Uterus (tissue), 3 donors: ENCODE measurements at regions not wholly inside any gene's neighbourhood (a gene's known extent, or its start where the extent isn't known, plus 50 kb on each side); places are given as distances from the start of the nearest gene placed in this dataset.

Experiments used
- DNase-seq, 2 donors: peaks; one replicate each; pipeline ENCODE4 v3.0.0-alpha.2; 2019 to 2020
- H3K27ac ChIP-seq, 2 donors: fragments of 200-600 bp; sonication (generic); 1 replicate in 1 of 2; 2 replicates in 1 of 2; pipeline ENCODE4 v1.5.1; 2016 to 2018
- H3K27me3 ChIP-seq, 2 donors: fragments of 200-600 bp; sonication (generic); one replicate each; pipeline ENCODE4 v1.5.1; 2018 to 2019; ENCODE audit warnings: control low read depth in 1 of 2
- H3K36me3 ChIP-seq, 2 donors: fragments of 200-600 bp; sonication (generic); one replicate each; pipeline ENCODE4 v1.5.1; 2019; ENCODE audit warnings: control low read depth in 1 of 2
- H3K4me1 ChIP-seq, 2 donors: fragments of 200-600 bp; sonication (generic); one replicate each; pipeline ENCODE4 v1.5.1; 2018 to 2019; ENCODE audit warnings: control low read depth in 1 of 2
- H3K4me3 ChIP-seq, 2 donors: fragments of 200-600 bp; sonication (generic); 1 replicate in 1 of 2; 2 replicates in 1 of 2; pipeline ENCODE4 v1.5.1; 2018 to 2019; ENCODE audit warnings: mild to moderate bottlenecking in 1 of 2
- H3K9me3 ChIP-seq, 2 donors: fragments of 200-600 bp; sonication (generic); one replicate each; pipeline ENCODE4 v1.5.1; 2019; ENCODE audit warnings: control low read depth in 1 of 2
- POLR2A ChIP-seq, 2 donors: fragments of 450-650 bp; IDR thresholded peaks; one replicate each; pipeline ENCODE4 v1.6.1; 2016; ENCODE audit warnings: antibody characterized with exemption in 2 of 2, mild to moderate bottlenecking in 1 of 2, moderate library complexity in 1 of 2
- intact Hi-C: fragments of 100-400 bp; cut with DNase I; formaldehyde crosslinking; loops from one replicate; pipeline ENCODE4 v1.15.1; 2023; ENCODE audit warnings: low total_unique reads
- TF ChIP-seq, protein P1 (sequence below), 4 experiments: fragments of 200-600 bp in 2 of 4; fragments of 450-650 bp in 2 of 4; sonication (generic) in 2 of 4; IDR thresholded peaks; one replicate each; pipeline ENCODE4 v1.5.1; 2016 to 2019; ENCODE audit warnings: antibody characterized with exemption in 4 of 4, mild to moderate bottlenecking in 2 of 4, moderate library complexity in 1 of 4
- donor health status: DM: yes; HTN: yes; CAD: no.

- intact Hi-C loops, result no loop called here
- H3K4me3 ChIP-seq, result no peak overlapping the region
- no peak for DNase-seq
- TF ChIP-seq, protein P1, sequence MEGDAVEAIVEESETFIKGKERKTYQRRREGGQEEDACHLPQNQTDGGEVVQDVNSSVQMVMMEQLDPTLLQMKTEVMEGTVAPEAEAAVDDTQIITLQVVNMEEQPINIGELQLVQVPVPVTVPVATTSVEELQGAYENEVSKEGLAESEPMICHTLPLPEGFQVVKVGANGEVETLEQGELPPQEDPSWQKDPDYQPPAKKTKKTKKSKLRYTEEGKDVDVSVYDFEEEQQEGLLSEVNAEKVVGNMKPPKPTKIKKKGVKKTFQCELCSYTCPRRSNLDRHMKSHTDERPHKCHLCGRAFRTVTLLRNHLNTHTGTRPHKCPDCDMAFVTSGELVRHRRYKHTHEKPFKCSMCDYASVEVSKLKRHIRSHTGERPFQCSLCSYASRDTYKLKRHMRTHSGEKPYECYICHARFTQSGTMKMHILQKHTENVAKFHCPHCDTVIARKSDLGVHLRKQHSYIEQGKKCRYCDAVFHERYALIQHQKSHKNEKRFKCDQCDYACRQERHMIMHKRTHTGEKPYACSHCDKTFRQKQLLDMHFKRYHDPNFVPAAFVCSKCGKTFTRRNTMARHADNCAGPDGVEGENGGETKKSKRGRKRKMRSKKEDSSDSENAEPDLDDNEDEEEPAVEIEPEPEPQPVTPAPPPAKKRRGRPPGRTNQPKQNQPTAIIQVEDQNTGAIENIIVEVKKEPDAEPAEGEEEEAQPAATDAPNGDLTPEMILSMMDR (IDR thresholded peaks at IDR 0.05), result no peak
- TF ChIP-seq POLR2A (IDR thresholded peaks at IDR 0.05), result no peak
- no peak overlapping the region for H3K27ac ChIP-seq
- H3K36me3 ChIP-seq, result no peaks in the 10 kb centered on the region
- no peaks in the 10 kb centered on the region for H3K4me1 ChIP-seq
- no peaks in the 10 kb centered on the region for H3K9me3 ChIP-seq
- H3K27me3 ChIP-seq, result no peaks in the 10 kb centered on the region
Observed at GRCh38 chr11:109112821-109113280, 309.1 kb upstream of the C11orf87 start.

DNA sequence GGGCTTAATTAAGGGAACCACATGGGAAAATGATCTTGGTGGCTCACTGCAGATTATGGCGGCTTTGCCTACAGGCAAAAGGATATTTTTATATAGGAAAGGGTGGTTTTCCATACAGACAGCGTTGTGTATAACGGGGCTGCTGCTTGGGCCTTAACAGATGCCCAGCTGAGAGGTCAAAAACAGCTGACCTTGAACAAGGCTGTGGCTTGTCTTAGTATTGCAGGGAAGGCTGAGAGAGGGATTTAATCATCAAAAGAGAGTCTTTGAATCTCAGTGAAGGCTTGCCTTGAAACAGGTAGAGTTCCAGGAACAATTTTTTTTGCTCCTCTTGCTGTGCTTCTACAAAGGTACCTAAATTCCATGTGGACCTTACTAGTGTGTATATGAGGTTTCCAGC is 301.6 kb upstream of the C11orf87 start:
- TF ChIP-seq POLR2A (IDR thresholded peaks at IDR 0.05), result no peak
- TF ChIP-seq, protein P1 (IDR thresholded peaks at IDR 0.05), result no peak
- intact Hi-C loops, result no loop called here
- DNase-seq, result no peak

DNA sequence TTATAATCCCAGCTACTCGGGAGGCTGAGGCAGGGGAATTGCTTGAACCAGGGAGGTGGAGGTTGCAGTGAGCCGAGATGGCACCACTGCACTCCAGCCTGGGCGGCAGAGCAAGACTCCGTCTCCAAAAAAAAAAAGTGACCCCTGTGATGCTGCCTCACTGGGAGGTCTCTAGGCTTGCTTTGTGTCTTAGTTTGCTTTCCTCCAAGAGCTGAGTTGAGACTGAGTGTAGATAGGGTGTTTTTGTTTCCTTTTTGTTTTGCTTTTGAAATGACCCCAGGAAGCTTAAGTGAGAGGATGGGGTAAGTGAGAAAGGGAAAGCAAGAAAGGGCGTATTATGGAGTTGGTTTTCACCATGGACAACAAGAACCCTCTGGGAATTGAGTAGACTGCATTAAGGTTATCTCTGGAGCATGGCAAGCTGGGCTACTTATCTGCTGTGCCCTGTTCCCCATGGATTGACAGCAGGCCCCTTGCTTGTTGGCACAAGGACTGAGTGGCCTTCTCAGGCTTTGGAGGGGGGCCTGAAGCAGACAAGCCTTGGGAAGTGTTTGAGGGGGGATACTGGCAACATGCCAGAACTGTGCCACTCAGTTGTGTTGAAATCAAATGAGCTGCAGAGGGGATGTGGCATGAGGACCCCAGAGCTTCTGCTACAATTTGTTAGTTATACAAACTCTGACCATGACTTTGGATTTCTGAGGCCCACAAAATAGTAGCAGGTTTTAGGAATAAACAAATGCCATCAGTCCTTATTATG is 300.6 kb upstream of the C11orf87 start:
- DNase-seq, result no peak
- Histone ChIP-seq H3K27ac (no peak overlapping the region), H3K4me1 (no peaks in the 10 kb centered on the region), H3K4me3 (no peak overlapping the region), H3K9me3 (no peaks in the 10 kb centered on the region), H3K36me3 (no peaks in the 10 kb centered on the region), H3K27me3 (no peaks in the 10 kb centered on the region)
- intact Hi-C loops, result no loop called here
- no peak for TF ChIP-seq POLR2A (IDR thresholded peaks at IDR 0.05)
- TF ChIP-seq, protein P1 (IDR thresholded peaks at IDR 0.05), result no peak

More for the DNA sequence above, 301.6 kb upstream of the C11orf87 start:
- H3K4me3 ChIP-seq, result no peak overlapping the region
- no peaks in the 10 kb centered on the region for H3K4me1 ChIP-seq
- H3K27ac ChIP-seq, result no peak overlapping the region
- H3K27me3 ChIP-seq, result no peaks in the 10 kb centered on the region
- no peaks in the 10 kb centered on the region for H3K9me3 ChIP-seq
- H3K36me3 ChIP-seq, result no peaks in the 10 kb centered on the region

DNA sequence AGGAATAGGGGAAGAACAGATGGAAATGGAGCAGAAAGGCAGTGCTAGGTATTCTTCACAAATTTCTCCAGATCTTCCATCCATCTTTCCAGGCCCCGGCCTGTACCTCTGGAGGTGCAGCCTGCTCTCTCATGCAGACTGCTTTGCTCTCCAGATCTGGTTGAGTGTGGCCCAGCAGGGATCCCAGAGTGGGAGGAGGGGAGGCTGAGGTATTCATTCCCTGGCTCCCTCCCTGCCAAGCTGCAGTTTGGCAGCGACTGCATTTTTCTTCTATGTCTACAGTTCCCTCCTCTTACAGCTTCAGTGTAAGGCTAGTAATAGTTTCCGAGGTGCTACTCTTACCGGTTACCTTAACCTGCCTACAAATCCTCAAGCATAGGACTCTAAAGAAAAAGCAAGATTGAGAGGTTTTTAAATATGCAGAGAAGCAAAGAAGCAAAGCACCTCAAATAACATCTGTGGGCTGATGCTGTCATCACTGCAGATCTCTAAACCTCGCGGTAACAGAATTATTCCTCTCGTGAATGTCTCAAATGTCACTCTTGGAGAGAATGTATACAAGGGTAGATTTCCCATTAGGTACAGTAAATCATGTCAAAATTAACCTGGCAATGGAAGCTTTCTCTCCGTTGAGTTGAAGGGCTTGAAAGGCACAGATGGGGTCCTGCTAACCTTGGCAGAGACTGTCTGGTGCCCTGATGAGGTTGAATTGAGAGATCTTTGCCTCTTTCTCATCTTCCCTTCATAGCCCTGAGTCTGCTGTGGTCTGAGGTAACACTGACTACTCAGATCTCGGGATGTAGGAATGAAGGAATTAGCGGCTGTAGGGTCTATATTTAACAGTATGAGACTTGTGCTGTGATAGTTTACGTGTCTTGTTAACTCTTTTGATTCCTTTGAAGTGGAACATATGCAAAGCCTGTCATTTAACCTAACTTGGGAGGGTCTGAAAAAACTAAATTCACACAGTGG is 297.9 kb upstream of the C11orf87 start:
- no peak for DNase-seq
- no peaks in the 10 kb centered on the region for H3K36me3 ChIP-seq
- H3K27me3 ChIP-seq, result no peaks in the 10 kb centered on the region
- no peak overlapping the region for H3K27ac ChIP-seq
- intact Hi-C loops, result no loop called here
- no peaks in the 10 kb centered on the region for H3K9me3 ChIP-seq
- H3K4me1 ChIP-seq, result no peaks in the 10 kb centered on the region
- no peak overlapping the region for H3K4me3 ChIP-seq
- no peak for TF ChIP-seq POLR2A (IDR thresholded peaks at IDR 0.05)
- TF ChIP-seq, protein P1 (IDR thresholded peaks at IDR 0.05), result no peak

- Histone ChIP-seq H3K36me3 (no peaks in the 10 kb centered on the region), H3K4me3 (no peak overlapping the region), H3K27ac (no peak overlapping the region), H3K4me1 (no peaks in the 10 kb centered on the region), H3K27me3 (no peaks in the 10 kb centered on the region), H3K9me3 (no peaks in the 10 kb centered on the region)
- TF ChIP-seq POLR2A (IDR thresholded peaks at IDR 0.05), result no peak
- TF ChIP-seq, protein P1 (IDR thresholded peaks at IDR 0.05), result no peak
- intact Hi-C loops, result no loop called here
- DNase-seq, result no peak
Observed at GRCh38 chr11:109130910-109131309, 291.1 kb upstream of the C11orf87 start.
